Body of pancreas (tissue), 4 donors: ENCODE measurements at regions not wholly inside any gene's neighbourhood (a gene's known extent, or its start where the extent isn't known, plus 50 kb on each side); places are given as distances from the start of the nearest gene placed in this dataset.

Experiments
- POLR2A ChIP-seq, 3 donors: fragments of 450-650 bp; IDR thresholded peaks; one replicate each; pipeline ENCODE4 v1.6.1; 2016; ENCODE audit warnings: antibody characterized with exemption in 3 of 3, mild to moderate bottlenecking in 2 of 3
- TF ChIP-seq, protein P1 (sequence below), 7 experiments: fragments of 450-650 bp in 4 of 7; fragments of 200-600 bp in 3 of 7; sonication (generic) in 3 of 7; IDR thresholded peaks; one replicate each; pipeline ENCODE4 v1.5.1; 2016 to 2019; ENCODE audit warnings: antibody characterized with exemption in 7 of 7

DNA sequence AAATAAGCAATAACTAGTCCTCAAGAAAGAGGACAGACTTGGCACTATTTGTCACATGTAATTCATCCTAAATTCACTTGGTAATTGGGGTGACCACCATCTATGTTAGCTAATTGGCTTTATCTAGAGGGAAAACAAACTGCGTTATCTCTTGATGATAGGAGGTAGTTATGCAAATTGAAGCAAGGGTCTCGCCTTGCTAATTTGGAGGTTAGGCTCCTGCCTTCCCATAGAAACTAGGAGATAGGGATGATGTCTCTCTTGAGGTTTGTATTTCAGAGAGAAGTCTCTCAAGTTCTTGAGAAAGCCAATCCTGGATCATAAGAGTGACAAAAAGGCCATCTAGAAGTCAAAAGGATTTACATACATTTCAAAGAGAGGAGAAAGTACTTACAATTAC lies 179.9 kb downstream of the SLITRK6 start:
- TF ChIP-seq, protein P1, sequence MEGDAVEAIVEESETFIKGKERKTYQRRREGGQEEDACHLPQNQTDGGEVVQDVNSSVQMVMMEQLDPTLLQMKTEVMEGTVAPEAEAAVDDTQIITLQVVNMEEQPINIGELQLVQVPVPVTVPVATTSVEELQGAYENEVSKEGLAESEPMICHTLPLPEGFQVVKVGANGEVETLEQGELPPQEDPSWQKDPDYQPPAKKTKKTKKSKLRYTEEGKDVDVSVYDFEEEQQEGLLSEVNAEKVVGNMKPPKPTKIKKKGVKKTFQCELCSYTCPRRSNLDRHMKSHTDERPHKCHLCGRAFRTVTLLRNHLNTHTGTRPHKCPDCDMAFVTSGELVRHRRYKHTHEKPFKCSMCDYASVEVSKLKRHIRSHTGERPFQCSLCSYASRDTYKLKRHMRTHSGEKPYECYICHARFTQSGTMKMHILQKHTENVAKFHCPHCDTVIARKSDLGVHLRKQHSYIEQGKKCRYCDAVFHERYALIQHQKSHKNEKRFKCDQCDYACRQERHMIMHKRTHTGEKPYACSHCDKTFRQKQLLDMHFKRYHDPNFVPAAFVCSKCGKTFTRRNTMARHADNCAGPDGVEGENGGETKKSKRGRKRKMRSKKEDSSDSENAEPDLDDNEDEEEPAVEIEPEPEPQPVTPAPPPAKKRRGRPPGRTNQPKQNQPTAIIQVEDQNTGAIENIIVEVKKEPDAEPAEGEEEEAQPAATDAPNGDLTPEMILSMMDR (IDR thresholded peaks at IDR 0.05): no peak
- no peak for TF ChIP-seq POLR2A (IDR thresholded peaks at IDR 0.05)
